ENCODE measurements at regions not wholly inside any gene's neighbourhood (a gene's known extent, or its start where the extent isn't known, plus 50 kb on each side); places are given as distances from the start of the nearest gene placed in this dataset.
"Not testable (repeated sequence)": the region's sequence is repeated elsewhere in the genome, so short reads cannot be mapped to it uniquely, and the experiment has no call there.

GRCh38 chr6:3961581-3962215 is 112.5 kb downstream of the FAM50B start:
- Histone ChIP-seq H3K4me1 (ENCODE audit: control insufficient read depth, insufficient read depth, low read length) (no peaks in the 10 kb centered on the region), H3K4me3 (ENCODE audit: low read length in 2 of 2) (no peak overlapping the region), H3K9ac (ENCODE audit: low read length in 2 of 2) (no peak overlapping the region), H3K9me3 (ENCODE audit: control insufficient read depth in 2 of 2, low read length in 2 of 2) (no peaks in the 10 kb centered on the region), H3K36me3 (ENCODE audit: control insufficient read depth in 2 of 2, insufficient read depth in 2 of 2, low read length in 2 of 2) (no peaks in the 10 kb centered on the region), H3K27me3 (ENCODE audit: control insufficient read depth in 1 of 2, insufficient read depth in 2 of 2, low read length in 2 of 2) (no peaks in the 10 kb centered on the region), H3K27ac (ENCODE audit: low read length) (no peak overlapping the region)

DNA sequence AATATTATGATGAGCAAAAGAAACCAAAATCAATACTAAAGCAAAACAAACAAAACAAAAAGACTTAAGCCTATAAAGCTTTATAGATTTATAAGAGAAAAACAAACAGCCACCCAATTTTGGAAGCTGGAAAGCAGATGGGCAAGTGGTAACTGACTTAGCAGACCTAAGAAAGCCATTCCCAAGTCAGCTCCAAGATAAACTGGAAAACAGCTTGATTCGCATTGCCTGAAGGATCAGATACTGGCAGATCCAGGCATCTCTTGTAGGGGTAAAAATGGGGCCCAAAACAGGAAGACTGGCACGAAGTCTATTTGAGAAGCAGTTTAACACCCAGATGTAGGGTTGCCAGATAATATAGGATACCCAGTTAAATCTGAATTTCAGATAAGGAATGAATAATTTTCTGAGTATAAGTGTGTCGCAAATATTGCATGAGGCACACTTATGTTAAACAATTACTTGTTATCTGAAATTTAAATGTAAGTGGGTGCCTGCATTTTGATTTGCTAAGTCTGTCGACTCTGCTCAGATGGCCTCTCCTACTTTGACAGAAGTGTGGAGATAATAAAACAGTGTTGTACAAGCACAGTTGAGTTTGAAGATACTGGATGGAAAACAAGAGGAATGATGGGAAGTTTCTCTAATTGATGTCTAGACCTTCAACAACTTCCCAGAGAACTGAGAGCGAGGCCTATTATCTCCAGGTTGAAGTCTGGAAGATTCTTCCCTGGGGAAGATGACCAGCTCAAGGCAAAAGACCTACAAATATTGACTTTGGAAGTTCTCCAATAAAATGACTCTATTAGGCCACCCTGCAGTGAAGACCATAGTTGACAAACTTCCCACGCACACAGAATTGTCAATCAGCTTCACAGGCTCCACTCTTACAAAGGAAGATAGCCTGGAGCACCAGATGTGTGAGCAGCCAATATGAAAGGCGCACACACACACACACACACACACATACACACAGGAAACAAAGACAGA is 113.4 kb downstream of the FAM50B start:
- no peak overlapping the region for H3K4me3 ChIP-seq (ENCODE audit: low read length in 2 of 2)
- H3K27ac ChIP-seq (ENCODE audit: low read length): no peak overlapping the region
- no peaks in the 10 kb centered on the region for H3K9me3 ChIP-seq (ENCODE audit: control insufficient read depth in 2 of 2, low read length in 2 of 2)
- H3K9ac ChIP-seq (ENCODE audit: low read length in 2 of 2): no peak overlapping the region
- H3K27me3 ChIP-seq (ENCODE audit: control insufficient read depth in 1 of 2, insufficient read depth in 2 of 2, low read length in 2 of 2): no peaks in the 10 kb centered on the region
- no peaks in the 10 kb centered on the region for H3K36me3 ChIP-seq (ENCODE audit: control insufficient read depth in 2 of 2, insufficient read depth in 2 of 2, low read length in 2 of 2)
- no peaks in the 10 kb centered on the region for H3K4me1 ChIP-seq (ENCODE audit: control insufficient read depth, insufficient read depth, low read length)

GRCh38 chr6:3963426-3963825 is 114.3 kb downstream of the FAM50B start:
- Histone ChIP-seq H3K4me3 (ENCODE audit: low read length in 2 of 2) (no peak overlapping the region), H3K9ac (ENCODE audit: low read length in 2 of 2) (no peak overlapping the region), H3K36me3 (ENCODE audit: control insufficient read depth in 2 of 2, insufficient read depth in 2 of 2, low read length in 2 of 2) (no peaks in the 10 kb centered on the region), H3K4me1 (ENCODE audit: control insufficient read depth, insufficient read depth, low read length) (no peaks in the 10 kb centered on the region), H3K27ac (ENCODE audit: low read length) (no peak overlapping the region), H3K27me3 (ENCODE audit: control insufficient read depth in 1 of 2, insufficient read depth in 2 of 2, low read length in 2 of 2) (no peaks in the 10 kb centered on the region), H3K9me3 (ENCODE audit: control insufficient read depth in 2 of 2, low read length in 2 of 2) (no peaks in the 10 kb centered on the region)

DNA sequence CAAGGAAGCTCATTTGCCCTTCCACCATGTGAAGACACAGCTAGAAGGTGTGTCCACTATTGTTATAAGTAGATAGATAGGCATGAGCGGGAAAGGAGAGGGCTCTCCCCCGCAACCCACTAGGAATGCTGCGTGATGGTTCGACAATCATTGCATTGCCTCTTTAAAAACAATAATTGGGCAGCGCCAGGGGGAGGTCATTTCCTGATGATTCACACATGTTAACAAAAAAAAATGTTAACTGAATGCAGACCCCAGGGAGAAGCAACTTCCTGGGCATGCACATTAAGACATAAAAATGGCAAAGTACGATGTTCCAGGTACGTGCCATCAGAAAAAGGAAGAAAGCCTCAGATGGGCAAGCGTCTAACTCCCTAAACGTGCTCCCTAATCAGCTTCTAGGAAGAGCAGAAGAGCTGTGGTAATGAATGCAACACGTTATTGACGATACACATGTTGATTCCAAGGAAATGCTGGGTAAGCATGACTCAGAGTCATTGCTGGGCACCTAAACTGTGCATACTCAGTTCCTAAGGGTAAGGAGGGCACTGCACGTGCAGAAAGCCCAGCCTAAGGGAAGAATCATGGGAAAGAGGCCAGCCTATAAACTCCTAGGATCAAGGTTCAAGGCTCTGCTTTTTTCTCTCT is 113.7 kb downstream of the FAM217A start:
- H3K27me3 ChIP-seq (ENCODE audit: control insufficient read depth in 1 of 2, insufficient read depth in 2 of 2, low read length in 2 of 2): no peaks in the 10 kb centered on the region
- no peaks in the 10 kb centered on the region for H3K9me3 ChIP-seq (ENCODE audit: control insufficient read depth in 2 of 2, low read length in 2 of 2)
- H3K9ac ChIP-seq (ENCODE audit: low read length in 2 of 2): no peak overlapping the region
- no peaks in the 10 kb centered on the region for H3K4me1 ChIP-seq (ENCODE audit: control insufficient read depth, insufficient read depth, low read length)
- no peak overlapping the region for H3K4me3 ChIP-seq (ENCODE audit: low read length in 2 of 2)
- no peaks in the 10 kb centered on the region for H3K36me3 ChIP-seq (ENCODE audit: control insufficient read depth in 2 of 2, insufficient read depth in 2 of 2, low read length in 2 of 2)
- H3K27ac ChIP-seq (ENCODE audit: low read length): no peak overlapping the region

DNA sequence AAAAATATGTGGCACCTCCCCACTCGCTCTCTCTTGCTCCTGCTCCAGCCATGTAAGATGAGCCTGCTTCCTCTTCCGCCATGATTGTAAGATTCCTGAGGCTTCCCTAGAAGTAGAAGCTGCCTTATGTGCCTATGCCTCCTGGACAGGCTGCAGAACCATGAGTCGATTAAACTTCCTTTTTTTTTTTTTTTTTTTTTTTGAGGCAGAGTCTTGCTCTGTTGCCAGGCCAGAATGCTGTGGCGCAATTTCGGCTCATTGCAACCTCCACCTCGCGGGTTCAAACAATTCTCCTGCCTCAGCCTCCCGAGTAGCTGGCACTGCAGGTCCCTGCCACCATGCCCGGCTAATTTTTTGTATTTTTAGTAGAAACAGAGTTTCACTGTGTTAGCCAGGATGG is 112.5 kb downstream of the FAM217A start:
- Histone ChIP-seq H3K4me1 (ENCODE audit: control insufficient read depth, insufficient read depth, low read length) (no peaks in the 10 kb centered on the region), H3K9me3 (ENCODE audit: control insufficient read depth in 2 of 2, low read length in 2 of 2) (no peaks in the 10 kb centered on the region), H3K27me3 (ENCODE audit: control insufficient read depth in 1 of 2, insufficient read depth in 2 of 2, low read length in 2 of 2) (no peaks in the 10 kb centered on the region), H3K9ac (ENCODE audit: low read length in 2 of 2) (no peak overlapping the region), H3K27ac (ENCODE audit: low read length) (no peak overlapping the region), H3K36me3 (ENCODE audit: control insufficient read depth in 2 of 2, insufficient read depth in 2 of 2, low read length in 2 of 2) (no peaks in the 10 kb centered on the region), H3K4me3 (ENCODE audit: low read length in 2 of 2) (no peak overlapping the region)

- H3K4me1 ChIP-seq (ENCODE audit: control insufficient read depth, insufficient read depth, low read length): no peaks in the 10 kb centered on the region
- H3K4me3 ChIP-seq (ENCODE audit: low read length in 2 of 2): no peak overlapping the region
- H3K9me3 ChIP-seq (ENCODE audit: control insufficient read depth in 2 of 2, low read length in 2 of 2): no peaks in the 10 kb centered on the region
- H3K27me3 ChIP-seq (ENCODE audit: control insufficient read depth in 1 of 2, insufficient read depth in 2 of 2, low read length in 2 of 2): no peaks in the 10 kb centered on the region
- no peaks in the 10 kb centered on the region for H3K36me3 ChIP-seq (ENCODE audit: control insufficient read depth in 2 of 2, insufficient read depth in 2 of 2, low read length in 2 of 2)
- no peak overlapping the region for H3K9ac ChIP-seq (ENCODE audit: low read length in 2 of 2)
- no peak overlapping the region for H3K27ac ChIP-seq (ENCODE audit: low read length)
Observed at GRCh38 chr6:3970097-3970496, 108.8 kb downstream of the FAM217A start.

- H3K36me3 ChIP-seq (ENCODE audit: control insufficient read depth in 2 of 2, insufficient read depth in 2 of 2, low read length in 2 of 2); H3K27me3 ChIP-seq (ENCODE audit: control insufficient read depth in 1 of 2, insufficient read depth in 2 of 2, low read length in 2 of 2); H3K9me3 ChIP-seq (ENCODE audit: control insufficient read depth in 2 of 2, low read length in 2 of 2); H3K9ac ChIP-seq (ENCODE audit: low read length in 2 of 2); H3K27ac ChIP-seq (ENCODE audit: low read length); H3K4me1 ChIP-seq (ENCODE audit: control insufficient read depth, insufficient read depth, low read length); H3K4me3 ChIP-seq (ENCODE audit: low read length in 2 of 2): not testable (repeated sequence)
Observed at GRCh38 chr6:3973152-3973551, 105.8 kb downstream of the FAM217A start.

- no peaks in the 10 kb centered on the region for H3K27me3 ChIP-seq (ENCODE audit: control insufficient read depth in 1 of 2, insufficient read depth in 2 of 2, low read length in 2 of 2)
- H3K9me3 ChIP-seq (ENCODE audit: control insufficient read depth in 2 of 2, low read length in 2 of 2): no peaks in the 10 kb centered on the region
- no peak overlapping the region for H3K4me3 ChIP-seq (ENCODE audit: low read length in 2 of 2)
Observed at GRCh38 chr6:3977875-3978711, 100.8 kb downstream of the FAM217A start.

DNA sequence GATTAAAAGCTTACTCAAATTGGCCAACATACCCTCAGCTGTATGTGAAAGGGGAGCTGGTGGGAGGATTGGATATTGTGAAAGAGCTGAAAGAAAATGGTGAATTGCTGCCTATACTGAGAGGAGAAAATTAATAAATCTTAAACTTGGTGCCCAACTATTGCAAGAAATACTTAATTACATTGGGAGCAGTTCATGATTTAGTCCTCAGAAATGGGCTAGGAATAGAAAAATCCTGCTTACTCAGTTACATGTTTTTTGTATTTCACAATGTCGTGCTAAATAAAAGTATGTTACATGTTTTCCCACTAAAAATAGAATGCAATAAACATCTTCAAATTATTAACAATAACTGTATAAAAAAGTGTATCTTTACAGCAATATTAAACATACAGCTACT is 100.0 kb downstream of the FAM217A start:
- not testable (repeated sequence) for H3K27me3 ChIP-seq (ENCODE audit: control insufficient read depth in 1 of 2, insufficient read depth in 2 of 2, low read length in 2 of 2); H3K9ac ChIP-seq (ENCODE audit: low read length in 2 of 2)

More at GRCh38 chr6:3977875-3978711, 100.8 kb downstream of the FAM217A start:
- H3K9ac ChIP-seq (ENCODE audit: low read length in 2 of 2): no peak overlapping the region
- no peak overlapping the region for H3K27ac ChIP-seq (ENCODE audit: low read length)
- no peaks in the 10 kb centered on the region for H3K36me3 ChIP-seq (ENCODE audit: control insufficient read depth in 2 of 2, insufficient read depth in 2 of 2, low read length in 2 of 2)
- peaks cover 2% of the 10 kb centered on the region for H3K4me1 ChIP-seq (ENCODE audit: control insufficient read depth, insufficient read depth, low read length)

GRCh38 chr6:3981917-3982316 is 97.0 kb downstream of the FAM217A start:
- H3K27ac ChIP-seq (ENCODE audit: low read length): no peak overlapping the region
- H3K4me1 ChIP-seq (ENCODE audit: control insufficient read depth, insufficient read depth, low read length): peaks cover 2% of the 10 kb centered on the region
- no peaks in the 10 kb centered on the region for H3K9me3 ChIP-seq (ENCODE audit: control insufficient read depth in 2 of 2, low read length in 2 of 2)
- no peak overlapping the region for H3K4me3 ChIP-seq (ENCODE audit: low read length in 2 of 2)
- no peaks in the 10 kb centered on the region for H3K36me3 ChIP-seq (ENCODE audit: control insufficient read depth in 2 of 2, insufficient read depth in 2 of 2, low read length in 2 of 2)
- no peaks in the 10 kb centered on the region for H3K27me3 ChIP-seq (ENCODE audit: control insufficient read depth in 1 of 2, insufficient read depth in 2 of 2, low read length in 2 of 2)
- H3K9ac ChIP-seq (ENCODE audit: low read length in 2 of 2): no peak overlapping the region

More for the DNA sequence above, 100.0 kb downstream of the FAM217A start:
- H3K4me1 ChIP-seq (ENCODE audit: control insufficient read depth, insufficient read depth, low read length); H3K9me3 ChIP-seq (ENCODE audit: control insufficient read depth in 2 of 2, low read length in 2 of 2); H3K4me3 ChIP-seq (ENCODE audit: low read length in 2 of 2); H3K36me3 ChIP-seq (ENCODE audit: control insufficient read depth in 2 of 2, insufficient read depth in 2 of 2, low read length in 2 of 2); H3K27ac ChIP-seq (ENCODE audit: low read length): not testable (repeated sequence)

Data from stomach smooth muscle (tissue), 2 donors.